ENCODE measurements at regions not wholly inside any gene's neighbourhood (a gene's known extent, or its start where the extent isn't known, plus 50 kb on each side); places are given as distances from the start of the nearest gene placed in this dataset.
A peak's percentile ranks its signal among the peaks of the same experiment; 100 is the strongest.

GRCh38 chr1:170854677-170855076 is 80.7 kb upstream of the MROH9 start:
- in situ Hi-C loops (cut with HindIII; ENCODE audit: low pct_unique_long_range_greater_than_20kb, low sequenced_read_pairs): no loop called here
- no peak for DNase-seq (ENCODE audit: low read depth, low spot score)

- in situ Hi-C loops (cut with HindIII; ENCODE audit: low pct_unique_long_range_greater_than_20kb, low sequenced_read_pairs): no loop called here
- DNase-seq (ENCODE audit: low read depth, low spot score): no peak
Measured at GRCh38 chr1:170856455-170856854, 78.9 kb upstream of the MROH9 start.

- DNase-seq (ENCODE audit: low read depth, low spot score): no peak
- in situ Hi-C loops (cut with HindIII; ENCODE audit: low pct_unique_long_range_greater_than_20kb, low sequenced_read_pairs): no loop called here
Measured at GRCh38 chr1:170857955-170858354, 77.4 kb upstream of the MROH9 start.

- DNase-seq (ENCODE audit: low read depth, low spot score): no peak
- in situ Hi-C loops (cut with HindIII; ENCODE audit: low pct_unique_long_range_greater_than_20kb, low sequenced_read_pairs): no loop called here
Measured at GRCh38 chr1:170863621-170864020, 71.7 kb upstream of the MROH9 start.

GRCh38 chr1:170864238-170864637 is 71.1 kb upstream of the MROH9 start:
- DNase-seq (ENCODE audit: low read depth, low spot score): no peak
- in situ Hi-C loops (cut with HindIII; ENCODE audit: low pct_unique_long_range_greater_than_20kb, low sequenced_read_pairs): no loop called here

- in situ Hi-C loops (cut with HindIII; ENCODE audit: low pct_unique_long_range_greater_than_20kb, low sequenced_read_pairs): no loop called here
- no peak for DNase-seq (ENCODE audit: low read depth, low spot score)
Measured at GRCh38 chr1:170864876-170865538, 70.3 kb upstream of the MROH9 start.

GRCh38 chr1:170866646-170867045 is 68.7 kb upstream of the MROH9 start:
- DNase-seq (ENCODE audit: low read depth, low spot score): no peak
- in situ Hi-C loops (cut with HindIII; ENCODE audit: low pct_unique_long_range_greater_than_20kb, low sequenced_read_pairs): no loop called here

- in situ Hi-C loops (cut with HindIII; ENCODE audit: low pct_unique_long_range_greater_than_20kb, low sequenced_read_pairs): no loop called here
- DNase-seq (ENCODE audit: low read depth, low spot score): no peak
Measured at GRCh38 chr1:170871868-170872267, 63.5 kb upstream of the MROH9 start.

GRCh38 chr1:170872663-170873062 is 62.7 kb upstream of the MROH9 start:
- DNase-seq (ENCODE audit: low read depth, low spot score): no peak
- in situ Hi-C loops (cut with HindIII; ENCODE audit: low pct_unique_long_range_greater_than_20kb, low sequenced_read_pairs): no loop called here

GRCh38 chr1:170874671-170875070 is 60.7 kb upstream of the MROH9 start:
- in situ Hi-C loops (cut with HindIII; ENCODE audit: low pct_unique_long_range_greater_than_20kb, low sequenced_read_pairs): no loop called here
- DNase-seq (ENCODE audit: low read depth, low spot score): no peak

- DNase-seq (ENCODE audit: low read depth, low spot score): peak; percentile 67
- in situ Hi-C loops (cut with HindIII; ENCODE audit: low pct_unique_long_range_greater_than_20kb, low sequenced_read_pairs): no loop called here
Measured at GRCh38 chr1:170881268-170882265, 53.8 kb upstream of the MROH9 start.
